C4-2B (cell line): ENCODE measurements at regions not wholly inside any gene's neighbourhood (a gene's known extent, or its start where the extent isn't known, plus 50 kb on each side); places are given as distances from the start of the nearest gene placed in this dataset.

Experiments used
- H3K27ac ChIP-seq: fragments of 450-650 bp; 2 replicates; pipeline ENCODE4 v1.5.1; 2017
- ZFX ChIP-seq: fragments of 450-650 bp; IDR thresholded peaks from 2 replicates; pipeline ENCODE4 v1.6.1; 2017
- TF ChIP-seq, protein P1 (sequence below): fragments of 450-650 bp; conservative IDR thresholded peaks from 2 replicates; pipeline ENCODE4 v1.5.1; 2017; ENCODE audit warnings: mild to moderate bottlenecking

DNA sequence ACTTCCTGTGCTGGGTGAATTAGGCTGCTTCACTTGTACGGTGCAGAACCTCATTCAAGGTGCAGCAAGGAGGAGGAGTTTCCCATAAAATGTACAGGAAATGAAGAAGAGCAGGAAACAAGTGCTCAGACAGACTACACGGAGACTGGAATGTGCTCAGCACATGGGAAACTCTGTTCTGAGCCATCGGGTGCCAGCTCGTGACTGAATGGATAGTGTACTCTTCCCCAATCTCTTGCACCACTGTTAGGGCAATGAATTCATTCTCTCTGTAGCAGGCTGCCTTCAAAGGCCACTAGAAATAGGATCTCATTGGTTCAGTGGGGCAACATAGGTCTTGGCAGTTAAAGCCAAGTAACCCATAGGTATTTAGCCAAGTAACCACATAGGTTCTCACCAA is 200.0 kb upstream of the LDB2 start:
- TF ChIP-seq, protein P1, sequence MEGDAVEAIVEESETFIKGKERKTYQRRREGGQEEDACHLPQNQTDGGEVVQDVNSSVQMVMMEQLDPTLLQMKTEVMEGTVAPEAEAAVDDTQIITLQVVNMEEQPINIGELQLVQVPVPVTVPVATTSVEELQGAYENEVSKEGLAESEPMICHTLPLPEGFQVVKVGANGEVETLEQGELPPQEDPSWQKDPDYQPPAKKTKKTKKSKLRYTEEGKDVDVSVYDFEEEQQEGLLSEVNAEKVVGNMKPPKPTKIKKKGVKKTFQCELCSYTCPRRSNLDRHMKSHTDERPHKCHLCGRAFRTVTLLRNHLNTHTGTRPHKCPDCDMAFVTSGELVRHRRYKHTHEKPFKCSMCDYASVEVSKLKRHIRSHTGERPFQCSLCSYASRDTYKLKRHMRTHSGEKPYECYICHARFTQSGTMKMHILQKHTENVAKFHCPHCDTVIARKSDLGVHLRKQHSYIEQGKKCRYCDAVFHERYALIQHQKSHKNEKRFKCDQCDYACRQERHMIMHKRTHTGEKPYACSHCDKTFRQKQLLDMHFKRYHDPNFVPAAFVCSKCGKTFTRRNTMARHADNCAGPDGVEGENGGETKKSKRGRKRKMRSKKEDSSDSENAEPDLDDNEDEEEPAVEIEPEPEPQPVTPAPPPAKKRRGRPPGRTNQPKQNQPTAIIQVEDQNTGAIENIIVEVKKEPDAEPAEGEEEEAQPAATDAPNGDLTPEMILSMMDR = no peak
- TF ChIP-seq ZFX = no peak
- H3K27ac ChIP-seq = no peak overlapping the region

DNA sequence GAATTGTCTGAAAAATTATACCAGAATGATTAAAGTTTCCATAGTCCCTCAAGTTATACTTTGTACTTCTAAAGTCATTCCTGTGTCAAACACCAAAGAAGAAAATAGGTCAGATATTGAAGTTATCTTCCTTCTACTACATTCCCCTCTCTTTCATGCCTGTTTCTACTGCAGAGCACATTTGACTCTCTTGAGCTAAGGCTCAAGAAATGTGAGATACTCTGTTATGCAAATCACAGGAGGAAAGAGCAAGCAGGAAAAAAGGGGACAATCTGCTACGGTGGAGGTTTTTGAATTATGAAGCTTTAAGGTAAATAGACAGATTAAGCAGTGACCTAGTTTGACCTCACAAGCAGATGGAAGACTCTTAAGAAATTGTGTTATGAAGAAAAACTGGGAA is 198.9 kb upstream of the LDB2 start:
- TF ChIP-seq, protein P1 = no peak
- TF ChIP-seq ZFX = no peak

DNA sequence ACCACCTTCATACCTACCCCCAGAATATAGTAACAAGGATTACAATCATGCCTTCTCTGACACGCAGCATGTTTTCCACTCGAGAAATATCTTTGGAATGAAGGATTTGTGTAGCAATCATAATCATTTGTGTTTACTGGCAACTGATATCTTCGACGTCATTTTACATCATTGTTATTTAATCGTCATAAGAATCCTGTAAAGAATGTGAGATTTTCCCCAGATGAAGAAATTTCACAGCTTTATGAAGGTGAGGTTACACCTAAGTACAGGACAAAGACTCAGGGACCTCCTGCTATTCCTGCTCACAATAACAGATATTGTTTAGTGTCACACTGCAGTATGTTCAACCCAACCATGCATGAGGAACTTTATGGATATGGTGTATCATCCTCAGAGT is 198.2 kb upstream of the LDB2 start:
- H3K27ac ChIP-seq = no peak overlapping the region
- TF ChIP-seq, protein P1 = no peak
- TF ChIP-seq ZFX = no peak

More for the DNA sequence above, 198.9 kb upstream of the LDB2 start:
- H3K27ac ChIP-seq = no peak overlapping the region

DNA sequence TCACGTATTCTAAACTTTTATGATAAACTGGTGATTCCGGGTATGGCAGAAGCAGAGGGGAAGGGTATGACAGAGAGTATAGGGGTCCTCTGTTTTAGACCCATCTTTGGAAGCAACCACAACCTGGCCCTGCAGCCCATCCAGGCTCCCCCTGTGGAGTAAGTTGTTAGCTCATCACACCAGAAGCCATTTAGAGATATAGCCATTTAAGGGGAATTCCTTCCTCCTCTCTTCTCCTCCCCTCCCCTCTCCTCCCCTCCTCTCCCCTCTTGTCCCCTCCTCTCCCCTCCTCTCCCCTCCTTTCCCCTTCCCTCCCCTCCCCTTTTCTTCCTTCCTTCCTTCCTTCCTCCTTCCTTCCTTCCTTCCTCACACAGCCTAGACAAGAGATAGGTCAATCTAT is 197.3 kb upstream of the LDB2 start:
- TF ChIP-seq, protein P1 = no peak
- TF ChIP-seq ZFX = no peak
- H3K27ac ChIP-seq = no peak overlapping the region

DNA sequence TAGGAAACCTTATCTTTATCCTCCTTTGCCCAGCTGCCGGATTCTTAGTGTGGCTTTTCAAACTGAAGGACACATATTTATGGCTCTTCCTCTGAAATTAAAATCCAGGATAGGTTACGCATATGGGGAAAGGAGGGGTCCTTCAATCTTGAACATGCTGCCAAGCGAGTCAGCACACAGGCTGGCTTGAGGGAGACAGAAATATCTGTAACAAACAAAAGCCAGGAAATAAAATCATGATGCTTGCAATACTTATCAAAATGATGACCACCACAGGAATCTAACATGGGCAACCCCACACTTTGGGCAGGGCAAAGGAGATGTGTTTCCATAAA is 196.4 kb upstream of the LDB2 start:
- TF ChIP-seq, protein P1 = no peak
- no peak for TF ChIP-seq ZFX
- H3K27ac ChIP-seq = no peak overlapping the region

DNA sequence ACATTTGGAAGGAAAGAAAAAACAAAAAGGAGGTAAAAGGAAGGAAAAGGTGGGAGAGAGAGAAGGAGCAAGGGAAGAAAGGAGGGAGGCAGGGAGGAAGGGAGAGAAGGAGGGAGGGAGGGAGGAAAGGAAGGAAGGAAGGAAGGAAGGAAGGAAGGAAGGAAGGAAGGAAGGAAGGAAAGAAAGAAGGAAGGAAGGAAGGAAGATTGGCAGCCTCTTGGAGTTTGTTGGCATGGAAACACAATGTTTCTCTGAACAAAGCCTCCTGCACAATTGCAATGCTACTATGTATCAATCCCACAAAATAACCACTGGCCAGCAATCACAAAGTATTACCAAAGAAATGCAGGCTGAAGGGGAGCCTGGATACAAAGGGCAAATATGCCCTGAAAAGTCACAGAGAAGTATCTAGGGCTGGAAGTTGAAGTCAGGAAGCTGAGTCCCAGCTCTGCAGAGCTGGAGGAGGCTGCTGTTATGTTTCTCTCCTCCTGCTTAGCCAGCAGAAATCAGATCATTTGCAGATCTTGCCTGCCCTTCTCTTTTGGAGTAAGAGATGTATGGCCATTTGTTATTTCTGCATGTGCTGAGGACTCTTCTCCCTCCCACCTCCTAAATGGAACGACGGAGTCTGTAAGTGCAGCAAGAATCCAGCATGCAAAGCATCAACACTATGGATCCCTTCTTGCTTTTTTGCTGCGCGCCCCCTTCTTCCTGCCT is 195.9 kb upstream of the LDB2 start:
- no peak overlapping the region for H3K27ac ChIP-seq
- TF ChIP-seq, protein P1 = no peak
- no peak for TF ChIP-seq ZFX

DNA sequence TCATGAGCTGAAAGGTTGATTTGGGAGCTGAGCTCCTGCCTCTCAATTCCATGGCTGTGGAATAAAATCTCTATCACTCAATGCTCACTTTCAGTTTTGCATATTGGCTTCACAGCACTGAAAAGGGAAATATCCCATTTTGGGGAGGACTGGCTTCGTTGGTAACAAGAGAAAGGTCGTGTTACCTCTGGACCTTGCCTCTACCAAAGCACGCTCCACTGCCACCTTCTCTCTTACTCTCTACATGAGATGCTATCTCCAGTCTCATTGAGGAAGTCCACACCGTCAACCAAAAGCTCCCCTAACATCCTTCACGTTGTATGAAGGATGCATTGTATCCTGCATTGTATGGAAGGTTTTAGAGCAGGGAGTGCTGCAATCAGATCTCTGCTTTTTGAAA is 195.0 kb upstream of the LDB2 start:
- TF ChIP-seq, protein P1 = no peak
- TF ChIP-seq ZFX = no peak
- H3K27ac ChIP-seq = no peak overlapping the region
